ENCODE measurements at regions not wholly inside any gene's neighbourhood (a gene's known extent, or its start where the extent isn't known, plus 50 kb on each side); places are given as distances from the start of the nearest gene placed in this dataset.

DNA sequence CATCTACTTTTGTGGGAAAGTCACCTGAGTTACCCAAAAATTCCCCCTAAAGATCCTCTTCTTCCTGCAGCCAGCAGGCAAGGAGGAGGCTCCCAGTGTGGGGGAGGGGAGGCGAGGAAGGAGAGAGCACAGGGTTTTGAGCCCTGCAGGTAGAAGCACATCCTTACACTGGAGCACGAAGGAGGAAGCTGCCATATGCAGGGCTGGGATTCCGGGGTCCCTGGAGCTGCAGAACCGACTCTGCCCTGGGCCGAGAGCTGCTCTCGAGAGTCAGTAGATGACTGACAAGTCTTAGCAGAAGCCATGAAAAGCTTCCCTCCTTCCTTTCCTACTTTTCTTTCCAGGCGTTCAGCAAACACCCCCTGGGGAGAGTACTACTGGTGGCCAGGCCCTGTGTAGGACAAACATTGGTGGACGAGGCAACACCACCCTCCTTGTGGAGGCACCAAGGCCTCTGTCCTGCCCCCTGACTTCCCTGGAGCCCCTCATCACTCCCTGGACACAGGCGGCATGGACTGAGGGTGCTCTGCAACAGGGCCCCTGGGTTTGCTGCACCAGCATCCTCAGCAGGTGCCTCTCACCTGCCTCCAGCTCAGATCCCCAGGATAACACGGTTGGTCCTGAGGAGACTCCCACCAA lies 211.7 kb upstream of the CST7 start:
- FAIRE-seq = no peak

DNA sequence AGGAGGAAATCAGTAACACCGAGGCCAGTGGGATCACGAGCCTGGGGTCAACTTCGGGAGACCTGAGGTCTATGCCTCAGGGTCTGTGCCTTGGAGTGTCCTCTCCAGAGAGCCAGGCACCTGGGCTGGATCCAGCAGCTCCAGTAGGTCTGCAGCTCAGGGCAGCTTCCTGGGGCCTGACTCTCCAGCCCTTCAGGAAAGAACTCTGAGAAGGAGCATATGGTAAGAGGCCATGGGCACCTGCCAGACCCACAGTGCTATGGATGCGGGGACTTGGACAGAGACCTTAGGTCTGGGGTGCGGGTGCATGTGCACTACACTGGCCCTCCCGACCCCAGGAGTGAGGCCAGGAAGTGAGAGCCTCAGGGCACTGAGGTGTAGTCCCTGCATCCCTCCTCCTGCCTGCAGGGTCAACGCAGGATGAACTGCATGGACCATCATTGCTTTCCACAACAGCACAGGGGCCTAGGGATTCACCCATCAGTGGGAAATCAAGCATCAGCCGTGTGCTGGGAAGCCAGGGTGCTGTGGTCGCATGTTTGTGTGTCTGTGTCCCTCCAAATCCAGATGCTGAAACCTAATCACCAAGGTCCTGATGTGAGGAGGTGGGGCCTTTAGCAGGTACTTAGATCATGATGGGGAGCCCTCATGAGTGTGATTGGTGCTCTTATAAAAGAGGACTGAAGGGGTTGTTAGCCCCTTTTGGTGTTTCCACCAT lies 210.9 kb upstream of the CST7 start:
- FAIRE-seq (no peak), DNase-seq (ENCODE audit: insufficient read length, low spot score) (no peak)
- TF ChIP-seq PAX5 (IDR thresholded peaks at IDR 0.05; ENCODE audit: insufficient read depth, low read length, severe bottlenecking) = no peak
- no peak for TF ChIP-seq POU2F2 (IDR thresholded peaks at IDR 0.05; ENCODE audit: low read depth, low read length)
- TF ChIP-seq SPI1 (IDR thresholded peaks at IDR 0.05; ENCODE audit: low read depth, low read length) = no peak
- no peak for TF ChIP-seq POLR2AphosphoS5 (IDR thresholded peaks at IDR 0.05; ENCODE audit: low read depth, low read length)
- no peak for TF ChIP-seq TAF1 (IDR thresholded peaks at IDR 0.05; ENCODE audit: low read depth, low read length)
- no peak for TF ChIP-seq POLR2A (IDR thresholded peaks at IDR 0.05; ENCODE audit: low read depth, low read length)

More for the DNA sequence above, 211.7 kb upstream of the CST7 start:
- TF ChIP-seq TAF1 (IDR thresholded peaks at IDR 0.05; ENCODE audit: low read depth, low read length) = no peak
- TF ChIP-seq PAX5 (IDR thresholded peaks at IDR 0.05; ENCODE audit: insufficient read depth, low read length, severe bottlenecking) = no peak
- no peak for DNase-seq (ENCODE audit: insufficient read length, low spot score)

DNA sequence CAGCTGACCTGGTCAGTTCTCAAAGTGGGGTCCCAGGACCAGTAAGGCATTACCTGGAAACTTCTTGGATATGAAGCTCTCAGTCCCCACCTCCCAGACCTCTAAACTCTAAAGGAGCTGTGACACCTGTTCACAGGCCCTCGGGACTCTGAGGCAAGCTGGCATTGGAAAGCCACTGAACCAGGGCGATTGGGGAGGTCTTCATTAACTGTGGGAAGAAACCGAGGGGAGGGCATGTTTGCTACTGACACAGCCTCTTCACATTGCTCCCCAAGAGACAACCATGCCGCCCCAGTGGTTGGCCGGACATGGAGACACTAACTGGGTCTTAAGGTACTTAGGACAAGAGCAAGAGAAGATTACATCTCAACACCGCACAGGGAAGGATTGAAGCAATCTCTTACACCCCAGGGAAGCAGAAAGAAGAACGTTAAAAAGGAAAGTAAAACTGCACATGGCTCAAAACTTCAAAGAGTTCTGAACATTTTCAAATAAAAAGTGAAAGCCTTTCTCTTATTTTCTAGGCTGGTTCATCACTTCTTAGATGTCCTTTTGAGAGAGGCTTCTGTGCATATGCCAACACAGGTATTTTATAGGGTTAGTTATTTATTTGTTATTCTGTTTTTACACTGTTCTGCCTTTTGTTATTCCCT lies 210.0 kb upstream of the CST7 start:
- no peak for FAIRE-seq

DNA sequence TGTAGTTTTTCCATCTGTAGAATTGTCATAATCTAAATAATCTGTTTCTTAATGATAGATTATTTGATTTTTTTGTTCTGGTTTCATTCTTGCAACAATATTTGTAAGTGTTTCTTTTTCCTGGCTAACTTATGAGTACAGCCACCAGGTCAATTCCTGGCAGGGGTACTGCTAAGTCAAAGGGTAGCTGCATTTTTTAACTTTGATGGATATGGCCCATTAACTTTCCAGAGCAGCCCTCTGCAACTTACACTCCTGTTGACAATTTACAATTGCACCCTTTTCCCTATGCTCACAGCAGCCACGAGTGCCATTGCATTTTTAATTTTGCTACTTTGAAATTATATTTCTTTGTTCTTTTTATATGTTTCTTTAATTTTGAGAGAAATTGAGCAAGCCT lies 209.3 kb upstream of the CST7 start:
- DNase-seq (ENCODE audit: insufficient read length, low spot score) = no peak
- TF ChIP-seq PAX5 (IDR thresholded peaks at IDR 0.05; ENCODE audit: insufficient read depth, low read length, severe bottlenecking) = no peak
- FAIRE-seq = no peak

More for the DNA sequence above, 210.0 kb upstream of the CST7 start:
- DNase-seq (ENCODE audit: insufficient read length, low spot score) = no peak
- no peak for TF ChIP-seq PAX5 (IDR thresholded peaks at IDR 0.05; ENCODE audit: insufficient read depth, low read length, severe bottlenecking)
- no peak for TF ChIP-seq POLR2AphosphoS5 (IDR thresholded peaks at IDR 0.05; ENCODE audit: low read depth, low read length)
- TF ChIP-seq POU2F2 (IDR thresholded peaks at IDR 0.05; ENCODE audit: low read depth, low read length) = no peak
- TF ChIP-seq POLR2A (IDR thresholded peaks at IDR 0.05; ENCODE audit: low read depth, low read length) = no peak
- TF ChIP-seq SPI1 (IDR thresholded peaks at IDR 0.05; ENCODE audit: low read depth, low read length) = no peak
- no peak for TF ChIP-seq TAF1 (IDR thresholded peaks at IDR 0.05; ENCODE audit: low read depth, low read length)

DNA sequence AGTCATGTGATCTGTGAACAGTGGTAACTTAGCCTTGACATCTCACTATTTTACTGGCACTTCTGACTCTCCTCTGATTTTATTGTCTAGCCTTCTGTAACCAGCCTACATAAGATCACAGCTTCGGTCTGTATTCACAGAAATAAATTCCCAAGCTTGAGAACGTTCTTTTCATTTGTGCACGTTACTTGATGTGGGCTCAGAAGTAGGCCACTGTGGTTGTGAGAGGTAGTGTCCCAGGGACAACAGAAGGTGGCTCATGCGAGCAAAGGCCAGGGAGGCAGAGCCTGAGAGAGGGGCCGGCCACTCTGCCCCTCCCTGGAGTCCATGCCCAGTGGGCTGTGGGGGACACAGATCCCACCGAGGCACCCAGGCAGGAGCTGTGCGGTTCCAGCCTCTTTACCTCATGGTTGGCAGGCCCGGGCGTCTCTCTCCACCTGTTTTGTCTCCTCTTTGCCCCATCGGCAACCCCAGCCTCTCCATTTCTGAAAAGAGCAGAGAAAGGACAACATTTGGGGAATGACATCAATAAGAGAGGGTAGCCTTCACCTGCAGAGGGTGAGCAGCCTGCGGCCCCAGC lies 207.5 kb upstream of the CST7 start:
- no peak for FAIRE-seq
- TF ChIP-seq POU2F2 (IDR thresholded peaks at IDR 0.05; ENCODE audit: low read depth, low read length) (no peak), PAX5 (IDR thresholded peaks at IDR 0.05; ENCODE audit: insufficient read depth, low read length, severe bottlenecking) (no peak), TAF1 (IDR thresholded peaks at IDR 0.05; ENCODE audit: low read depth, low read length) (no peak), POLR2A (IDR thresholded peaks at IDR 0.05; ENCODE audit: low read depth, low read length) (no peak), POLR2AphosphoS5 (IDR thresholded peaks at IDR 0.05; ENCODE audit: low read depth, low read length) (no peak), SPI1 (IDR thresholded peaks at IDR 0.05; ENCODE audit: low read depth, low read length) (no peak)
- DNase-seq (ENCODE audit: insufficient read length, low spot score) = no peak

DNA sequence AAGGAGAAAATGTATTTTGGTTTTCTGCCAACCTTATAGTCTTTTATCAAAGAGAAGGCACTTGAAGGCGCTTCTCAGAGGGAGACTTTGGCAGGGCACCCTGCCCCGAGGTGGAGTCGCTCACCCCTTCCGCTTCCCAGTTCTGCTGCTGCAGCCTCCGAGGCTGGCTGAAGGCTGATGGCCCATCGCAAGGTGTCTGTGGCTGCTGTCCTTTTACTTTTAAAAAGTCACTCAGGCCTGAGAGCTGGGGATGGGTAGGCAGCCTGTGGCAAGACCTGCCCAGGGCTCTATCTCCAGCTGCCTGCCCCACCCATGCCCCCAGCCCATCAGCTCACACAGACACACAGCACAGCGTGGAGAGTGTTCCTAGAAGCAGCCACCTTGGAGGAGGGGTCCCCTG lies 206.6 kb upstream of the CST7 start:
- FAIRE-seq = no peak
- TF ChIP-seq POU2F2 (IDR thresholded peaks at IDR 0.05; ENCODE audit: low read depth, low read length) (no peak), POLR2AphosphoS5 (IDR thresholded peaks at IDR 0.05; ENCODE audit: low read depth, low read length) (no peak), POLR2A (IDR thresholded peaks at IDR 0.05; ENCODE audit: low read depth, low read length) (no peak), SPI1 (IDR thresholded peaks at IDR 0.05; ENCODE audit: low read depth, low read length) (no peak), TAF1 (IDR thresholded peaks at IDR 0.05; ENCODE audit: low read depth, low read length) (no peak), PAX5 (IDR thresholded peaks at IDR 0.05; ENCODE audit: insufficient read depth, low read length, severe bottlenecking) (no peak)
- no peak for DNase-seq (ENCODE audit: insufficient read length, low spot score)

DNA sequence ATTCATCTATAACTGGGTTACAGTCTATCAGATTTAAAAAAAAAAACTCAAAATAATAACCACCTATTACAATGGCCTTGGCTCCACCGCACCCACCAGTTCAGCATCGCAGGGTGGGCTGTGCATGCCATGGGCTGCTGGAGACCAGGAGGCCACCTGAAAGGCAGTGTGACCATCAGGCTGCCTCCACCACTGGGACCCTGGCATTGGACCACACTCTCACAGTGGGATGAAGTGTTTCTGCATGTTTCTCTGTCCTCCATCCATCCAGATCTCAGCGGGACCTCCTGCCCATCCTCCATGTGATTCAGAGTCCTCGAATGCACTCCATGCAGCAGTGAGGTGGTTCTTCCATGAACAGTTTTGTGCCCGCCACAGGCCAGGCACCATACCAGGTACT lies 206.1 kb upstream of the CST7 start:
- DNase-seq (ENCODE audit: insufficient read length, low spot score) (no peak), FAIRE-seq (no peak)
- TF ChIP-seq TAF1 (IDR thresholded peaks at IDR 0.05; ENCODE audit: low read depth, low read length) = no peak

DNA sequence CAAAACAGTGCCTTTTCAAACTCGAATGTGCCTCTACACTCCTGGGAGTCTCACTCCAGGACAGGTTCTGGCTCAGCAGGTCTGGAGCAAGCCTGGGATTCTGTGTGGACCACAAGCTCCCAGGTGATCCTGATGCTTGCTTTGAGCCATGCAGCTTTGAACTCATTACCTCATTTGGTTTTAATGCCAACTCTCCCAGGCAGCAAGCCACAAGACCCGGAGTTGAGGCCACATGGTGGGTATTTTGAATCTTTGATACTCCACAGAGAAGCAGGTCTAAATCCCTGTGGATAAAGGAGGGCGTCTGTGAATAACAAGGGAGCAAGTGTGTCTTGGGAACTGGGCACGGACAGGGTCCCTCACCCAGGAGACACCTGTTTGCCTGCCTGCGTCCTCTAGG lies 205.4 kb upstream of the CST7 start:
- TF ChIP-seq TAF1 (IDR thresholded peaks at IDR 0.05; ENCODE audit: low read depth, low read length) (no peak), PAX5 (IDR thresholded peaks at IDR 0.05; ENCODE audit: insufficient read depth, low read length, severe bottlenecking) (no peak), POLR2AphosphoS5 (IDR thresholded peaks at IDR 0.05; ENCODE audit: low read depth, low read length) (no peak), SPI1 (IDR thresholded peaks at IDR 0.05; ENCODE audit: low read depth, low read length) (no peak), POLR2A (IDR thresholded peaks at IDR 0.05; ENCODE audit: low read depth, low read length) (no peak), POU2F2 (IDR thresholded peaks at IDR 0.05; ENCODE audit: low read depth, low read length) (no peak)
- no peak for DNase-seq (ENCODE audit: insufficient read length, low spot score)
- no peak for FAIRE-seq

DNA sequence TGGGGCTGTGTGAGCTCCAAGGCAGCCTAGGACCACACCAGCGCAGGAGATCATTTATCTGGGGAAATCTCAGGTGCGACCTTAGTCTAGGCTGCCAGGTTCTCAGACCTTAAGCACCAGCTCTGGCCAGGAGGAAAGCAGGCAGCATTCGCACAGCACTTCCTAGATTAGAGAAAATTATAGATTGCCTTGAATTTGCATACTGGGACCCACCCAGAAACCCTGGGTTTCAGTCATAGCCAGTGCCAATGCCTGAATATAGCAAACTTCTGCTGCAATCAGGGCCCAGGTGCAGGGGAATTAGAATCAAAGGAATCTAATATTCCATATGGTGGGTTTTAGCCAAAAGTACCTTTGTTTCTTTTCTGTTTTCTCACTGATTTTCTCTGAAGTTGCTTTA lies 204.3 kb upstream of the CST7 start:
- no peak for DNase-seq (ENCODE audit: insufficient read length, low spot score)
- no peak for FAIRE-seq
- TF ChIP-seq TAF1 (IDR thresholded peaks at IDR 0.05; ENCODE audit: low read depth, low read length) (no peak), PAX5 (IDR thresholded peaks at IDR 0.05; ENCODE audit: insufficient read depth, low read length, severe bottlenecking) (no peak), POLR2A (IDR thresholded peaks at IDR 0.05; ENCODE audit: low read depth, low read length) (no peak), SPI1 (IDR thresholded peaks at IDR 0.05; ENCODE audit: low read depth, low read length) (no peak), POLR2AphosphoS5 (IDR thresholded peaks at IDR 0.05; ENCODE audit: low read depth, low read length) (no peak), POU2F2 (IDR thresholded peaks at IDR 0.05; ENCODE audit: low read depth, low read length) (no peak)

DNA sequence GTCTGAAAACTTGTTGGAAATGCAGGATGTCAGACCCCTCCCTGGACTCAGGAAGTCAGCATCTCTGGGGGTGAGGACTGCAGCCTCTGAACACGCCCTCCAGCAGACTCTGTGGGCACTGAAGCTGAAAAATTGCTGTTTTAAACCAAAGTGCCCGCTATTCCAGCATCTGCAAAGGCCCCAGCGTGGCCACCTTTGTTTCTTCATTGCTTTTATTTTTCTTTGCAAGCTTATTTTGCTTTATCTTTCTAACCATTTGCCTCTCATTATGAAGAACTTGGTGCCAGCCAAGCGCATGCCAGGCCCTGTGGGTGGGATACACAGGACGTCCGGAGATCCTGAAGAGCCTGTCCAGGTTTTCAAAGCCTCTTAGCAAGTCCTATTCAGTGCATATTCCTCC lies 203.9 kb upstream of the CST7 start:
- DNase-seq (ENCODE audit: insufficient read length, low spot score) (no peak), FAIRE-seq (no peak)
- TF ChIP-seq POLR2AphosphoS5 (IDR thresholded peaks at IDR 0.05; ENCODE audit: low read depth, low read length) (no peak), PAX5 (IDR thresholded peaks at IDR 0.05; ENCODE audit: insufficient read depth, low read length, severe bottlenecking) (no peak), POLR2A (IDR thresholded peaks at IDR 0.05; ENCODE audit: low read depth, low read length) (no peak), POU2F2 (IDR thresholded peaks at IDR 0.05; ENCODE audit: low read depth, low read length) (no peak), TAF1 (IDR thresholded peaks at IDR 0.05; ENCODE audit: low read depth, low read length) (no peak), SPI1 (IDR thresholded peaks at IDR 0.05; ENCODE audit: low read depth, low read length) (no peak)

All from GM12891 (cell line).